HUES64 (cell line): ENCODE measurements at regions not wholly inside any gene's neighbourhood (a gene's known extent, or its start where the extent isn't known, plus 50 kb on each side); places are given as distances from the start of the nearest gene placed in this dataset.

Experiments
- H3K27ac ChIP-seq: 2 replicates; pipeline ENCODE4 v1.7.0; 2013; ENCODE audit warnings: low read depth, low read length, inconsistent platforms
- H3K27me3 ChIP-seq: 2 replicates; pipeline ENCODE4 v1.6.1; 2013; ENCODE audit warnings: mild to moderate bottlenecking, low read length; ENCODE audit not compliant: insufficient read depth
- H3K36me3 ChIP-seq: 2 replicates; pipeline ENCODE4 v1.6.1; 2013; ENCODE audit warnings: mild to moderate bottlenecking, low read length; ENCODE audit not compliant: insufficient read depth
- H3K4me1 ChIP-seq: 2 replicates; pipeline ENCODE4 v1.6.1; 2013; ENCODE audit warnings: mild to moderate bottlenecking, low read length, moderate library complexity; ENCODE audit not compliant: insufficient read depth
- H3K4me3 ChIP-seq: 2 replicates; pipeline ENCODE4 v1.5.1; 2013; ENCODE audit warnings: mild to moderate bottlenecking, low read length, moderate library complexity
- H3K9ac ChIP-seq: 2 replicates; pipeline ENCODE4 v1.6.1; 2013; ENCODE audit warnings: mild to moderate bottlenecking, low read depth, low read length
- H3K9me3 ChIP-seq: 2 replicates; pipeline ENCODE4 v1.6.1; 2013; ENCODE audit warnings: low read depth, low read length; ENCODE audit not compliant: insufficient read depth
- WGBS: fragments of 150-250, 120-280 bp; methylation state at CpG from one replicate; pipeline ENCODE4 v1.1.7; 2013; ENCODE audit warnings: missing lambda C conversion rate; 5-methylcytosine and 5-hydroxymethylcytosine counted together

- no peaks in the 10 kb centered on the region for H3K27me3 ChIP-seq
- WGBS, result 98% methylated on average over 1 of the region's 1 CpG
- H3K9me3 ChIP-seq, result no peaks in the 10 kb centered on the region
- H3K36me3 ChIP-seq, result no peaks in the 10 kb centered on the region
- H3K4me3 ChIP-seq, result no peak overlapping the region
- no peak overlapping the region for H3K9ac ChIP-seq
- H3K4me1 ChIP-seq, result no peaks in the 10 kb centered on the region
- no peak overlapping the region for H3K27ac ChIP-seq
These were observed 217.2 kb downstream of the C12orf50 start for GRCh38 chr12:87812030-87812429.

GRCh38 chr12:87809916-87810315 lies 219.3 kb downstream of the C12orf50 start:
- no peak overlapping the region for H3K4me3 ChIP-seq
- no peak overlapping the region for H3K9ac ChIP-seq
- peaks cover 5% of the 10 kb centered on the region; the same call in 1 of the 2 replicates for H3K4me1 ChIP-seq
- H3K9me3 ChIP-seq, result no peaks in the 10 kb centered on the region
- H3K36me3 ChIP-seq, result no peaks in the 10 kb centered on the region
- H3K27me3 ChIP-seq, result no peaks in the 10 kb centered on the region
- no peak overlapping the region for H3K27ac ChIP-seq
- 100% methylated on average over 1 of the region's 2 CpGs for WGBS

GRCh38 chr12:87807086-87807485 lies 222.1 kb downstream of the C12orf50 start:
- H3K36me3 ChIP-seq, result no peaks in the 10 kb centered on the region
- no peak overlapping the region for H3K27ac ChIP-seq
- H3K9me3 ChIP-seq, result no peaks in the 10 kb centered on the region
- no peak overlapping the region for H3K4me3 ChIP-seq
- no peaks in the 10 kb centered on the region for H3K27me3 ChIP-seq
- H3K4me1 ChIP-seq, result peaks cover 5% of the 10 kb centered on the region; the same call in 1 of the 2 replicates
- H3K9ac ChIP-seq, result no peak overlapping the region
- WGBS, result 64% methylated on average over 1 of the region's 1 CpG

GRCh38 chr12:87806310-87806709 lies 222.9 kb downstream of the C12orf50 start:
- 95% methylated on average over 4 of the region's 4 CpGs for WGBS
- no peaks in the 10 kb centered on the region for H3K36me3 ChIP-seq
- no peaks in the 10 kb centered on the region for H3K27me3 ChIP-seq
- no peak overlapping the region for H3K4me3 ChIP-seq
- no peak overlapping the region for H3K9ac ChIP-seq
- H3K4me1 ChIP-seq, result peaks cover 5% of the 10 kb centered on the region; the same call in 1 of the 2 replicates
- no peaks in the 10 kb centered on the region for H3K9me3 ChIP-seq
- H3K27ac ChIP-seq, result no peak overlapping the region

GRCh38 chr12:87804386-87804785 lies 224.8 kb downstream of the C12orf50 start:
- Histone ChIP-seq H3K9ac (no peak overlapping the region), H3K9me3 (no peaks in the 10 kb centered on the region), H3K27ac (no peak overlapping the region), H3K4me1 (peaks cover 5% of the 10 kb centered on the region; the same call in 1 of the 2 replicates), H3K4me3 (no peak overlapping the region), H3K36me3 (no peaks in the 10 kb centered on the region), H3K27me3 (no peaks in the 10 kb centered on the region)
- no CpG with 5 or more reads among the region's 1 CpG for WGBS

GRCh38 chr12:87802721-87803011 lies 226.5 kb downstream of the C12orf50 start:
- WGBS, result 76% methylated on average over 1 of the region's 1 CpG
- H3K9ac ChIP-seq, result no peak overlapping the region
- H3K4me3 ChIP-seq, result no peak overlapping the region

GRCh38 chr12:87801860-87802720 lies 227.1 kb downstream of the C12orf50 start:
- WGBS, result 91% methylated on average over 3 of the region's 4 CpGs
- no peak overlapping the region for H3K27ac ChIP-seq
- no peaks in the 10 kb centered on the region for H3K9me3 ChIP-seq
- peaks cover 5% of the 10 kb centered on the region; the same call in 1 of the 2 replicates for H3K4me1 ChIP-seq
- no peaks in the 10 kb centered on the region for H3K36me3 ChIP-seq
- H3K4me3 ChIP-seq, result no peak overlapping the region
- no peak overlapping the region for H3K9ac ChIP-seq
- no peaks in the 10 kb centered on the region for H3K27me3 ChIP-seq

More at GRCh38 chr12:87802721-87803011, 226.5 kb downstream of the C12orf50 start:
- peaks cover 5% of the 10 kb centered on the region; the same call in 1 of the 2 replicates for H3K4me1 ChIP-seq
- H3K27me3 ChIP-seq, result no peaks in the 10 kb centered on the region
- no peaks in the 10 kb centered on the region for H3K9me3 ChIP-seq
- H3K27ac ChIP-seq, result no peak overlapping the region
- H3K36me3 ChIP-seq, result no peaks in the 10 kb centered on the region

- Histone ChIP-seq H3K9me3 (no peaks in the 10 kb centered on the region), H3K27ac (no peak overlapping the region), H3K27me3 (no peaks in the 10 kb centered on the region), H3K36me3 (no peaks in the 10 kb centered on the region), H3K4me3 (no peak overlapping the region), H3K9ac (no peak overlapping the region), H3K4me1 (no peaks in the 10 kb centered on the region)
- 83% methylated on average over 1 of the region's 1 CpG for WGBS
These were observed 232.2 kb downstream of the C12orf50 start for GRCh38 chr12:87796961-87797516.

GRCh38 chr12:87795555-87795954 lies 233.6 kb downstream of the C12orf50 start:
- H3K27ac ChIP-seq, result no peak overlapping the region
- no peak overlapping the region for H3K9ac ChIP-seq
- H3K4me3 ChIP-seq, result no peak overlapping the region
- H3K9me3 ChIP-seq, result no peaks in the 10 kb centered on the region
- H3K4me1 ChIP-seq, result no peaks in the 10 kb centered on the region
- 79% methylated on average over 2 of the region's 2 CpGs for WGBS
- no peaks in the 10 kb centered on the region for H3K27me3 ChIP-seq
- no peaks in the 10 kb centered on the region for H3K36me3 ChIP-seq

- H3K9ac ChIP-seq, result no peak overlapping the region
- no peaks in the 10 kb centered on the region for H3K36me3 ChIP-seq
- WGBS, result 88% methylated on average over 1 of the region's 1 CpG
- H3K9me3 ChIP-seq, result no peaks in the 10 kb centered on the region
- no peak overlapping the region for H3K27ac ChIP-seq
- H3K4me1 ChIP-seq, result no peaks in the 10 kb centered on the region
- no peak overlapping the region for H3K4me3 ChIP-seq
- no peaks in the 10 kb centered on the region for H3K27me3 ChIP-seq
These were observed 234.3 kb downstream of the C12orf50 start for GRCh38 chr12:87794854-87795253.

GRCh38 chr12:87793131-87793530 lies 236.1 kb downstream of the C12orf50 start:
- no peak overlapping the region for H3K4me3 ChIP-seq
- no peak overlapping the region for H3K27ac ChIP-seq
- H3K4me1 ChIP-seq, result no peaks in the 10 kb centered on the region
- no peaks in the 10 kb centered on the region for H3K27me3 ChIP-seq
- 91% methylated on average over 2 of the region's 2 CpGs for WGBS
- no peaks in the 10 kb centered on the region for H3K9me3 ChIP-seq
- no peak overlapping the region for H3K9ac ChIP-seq
- no peaks in the 10 kb centered on the region for H3K36me3 ChIP-seq
